HFF-Myc (cell line): ENCODE measurements at regions not wholly inside any gene's neighbourhood (a gene's known extent, or its start where the extent isn't known, plus 50 kb on each side); places are given as distances from the start of the nearest gene placed in this dataset.

Experiments used
- DNase-seq: peaks from one replicate; pipeline ENCODE4 v3.0.0-alpha.2; 2011; ENCODE audit warnings: low read depth; ENCODE audit errors: extremely low read depth
- H3K4me3 ChIP-seq: replicated peaks from 2 replicates; pipeline ENCODE4 v1.5.1; 2011; ENCODE audit warnings: low read depth, mild to moderate bottlenecking, control low read depth, low read length
- CTCF ChIP-seq: IDR thresholded peaks from 2 replicates; pipeline ENCODE4 v1.5.1; 2012; ENCODE audit warnings: mild to moderate bottlenecking, low read depth, low read length, control low read depth; ENCODE audit errors: missing control alignments

DNA sequence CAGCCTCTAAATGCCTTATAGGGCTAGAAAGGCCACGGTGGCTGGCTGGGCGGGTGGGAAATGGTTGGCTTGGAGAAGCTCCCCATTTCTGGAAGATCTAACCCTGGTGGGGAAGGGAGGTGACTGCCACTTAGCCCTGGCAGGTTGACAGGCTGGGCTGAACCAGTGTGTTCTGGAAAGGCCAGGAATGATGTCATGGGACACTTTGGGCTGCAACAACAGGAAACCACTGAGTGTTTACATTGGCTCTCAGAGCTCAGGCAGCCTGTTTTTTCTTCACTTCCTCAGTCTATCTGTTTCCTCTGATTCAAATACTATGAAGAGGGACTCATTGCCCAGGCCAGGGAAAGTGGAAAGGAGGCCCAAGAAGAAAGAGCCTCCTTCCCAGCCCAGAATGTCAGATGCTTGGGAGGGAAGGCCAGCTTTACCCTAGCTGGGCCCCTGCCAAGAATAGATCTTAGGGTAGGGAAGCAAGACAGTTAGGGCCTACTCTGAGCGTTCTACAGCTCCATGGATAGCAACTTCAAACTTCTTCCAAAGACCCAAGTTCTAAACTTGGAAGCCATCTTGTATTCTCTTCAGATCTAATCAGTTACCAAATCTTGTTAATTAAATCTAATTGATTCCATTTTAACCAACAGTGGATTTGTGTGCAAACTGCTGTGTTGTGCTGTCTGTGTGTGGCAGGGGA, 65.8 kb upstream of the MSN start:
- peak; percentile 49 for DNase-seq
- TF ChIP-seq CTCF = no peak
- no peak overlapping the region for H3K4me3 ChIP-seq

DNA sequence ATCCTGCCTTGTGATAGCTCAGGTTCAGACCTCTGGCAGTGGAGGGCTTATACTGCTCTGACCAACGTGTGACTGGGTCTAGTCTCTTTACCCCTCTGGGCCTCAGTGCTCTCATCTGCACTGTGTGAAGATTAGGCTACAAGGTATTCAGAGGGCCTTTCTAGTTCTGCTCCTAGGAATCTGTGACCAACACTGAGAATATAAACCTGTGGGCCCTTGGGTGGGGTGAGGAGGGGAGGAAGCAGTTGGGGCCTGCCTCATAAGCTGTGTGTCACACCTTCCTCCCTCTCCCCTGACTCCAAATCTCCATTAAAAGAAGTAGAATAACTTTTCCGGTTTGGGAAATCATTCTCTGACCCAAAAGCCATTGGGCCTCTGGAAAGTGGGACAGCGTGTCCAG, 66.3 kb upstream of the MSN start:
- DNase-seq = no peak
- no peak overlapping the region for H3K4me3 ChIP-seq
- TF ChIP-seq CTCF = no peak

GRCh38 chrX:65600106-65600505, 65.5 kb upstream of the LAS1L start:
- DNase-seq = no peak
- H3K4me3 ChIP-seq = no peak overlapping the region
- TF ChIP-seq CTCF = no peak

- no peak for TF ChIP-seq CTCF
- DNase-seq = no peak
- H3K4me3 ChIP-seq = no peak overlapping the region
Measured at GRCh38 chrX:65598559-65599147, 64.1 kb upstream of the LAS1L start.

DNA sequence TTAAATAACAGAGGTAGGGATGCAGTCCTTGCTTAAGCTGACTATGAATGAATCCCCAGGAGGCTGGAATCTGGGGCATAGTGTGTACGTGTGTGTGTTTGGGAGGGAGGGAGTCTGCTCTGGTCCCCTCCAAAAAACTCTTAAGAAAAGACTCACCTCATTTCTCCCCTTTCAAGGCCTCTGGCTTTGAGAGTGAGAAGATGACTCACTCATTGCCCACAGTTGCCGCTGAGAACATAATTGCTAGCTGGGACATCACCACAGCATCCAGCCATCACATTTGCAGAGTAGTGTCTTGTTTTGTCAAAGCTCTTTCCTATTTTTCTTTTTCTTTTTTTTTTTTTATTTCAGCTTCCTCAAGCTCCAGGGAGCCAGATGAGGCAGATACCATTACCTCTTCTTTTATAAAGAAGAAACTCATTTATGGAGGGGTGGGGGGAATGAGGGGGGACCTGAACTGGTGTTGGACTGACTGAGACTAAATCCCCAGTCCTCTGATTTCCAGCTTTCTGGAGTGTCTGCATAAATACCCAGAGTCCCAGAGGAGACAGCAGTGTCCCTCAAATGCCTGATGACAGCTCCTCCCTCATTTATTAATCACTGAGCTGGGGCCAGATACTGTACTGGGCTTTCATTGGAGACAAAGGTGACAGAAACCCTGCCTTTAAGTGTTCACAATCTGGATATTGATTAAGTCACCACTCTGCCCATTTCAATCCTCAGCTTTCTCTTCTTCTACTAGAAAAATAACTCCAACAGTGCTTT, 61.9 kb upstream of the LAS1L start:
- H3K4me3 ChIP-seq = no peak overlapping the region
- no peak for DNase-seq
- no peak for TF ChIP-seq CTCF

DNA sequence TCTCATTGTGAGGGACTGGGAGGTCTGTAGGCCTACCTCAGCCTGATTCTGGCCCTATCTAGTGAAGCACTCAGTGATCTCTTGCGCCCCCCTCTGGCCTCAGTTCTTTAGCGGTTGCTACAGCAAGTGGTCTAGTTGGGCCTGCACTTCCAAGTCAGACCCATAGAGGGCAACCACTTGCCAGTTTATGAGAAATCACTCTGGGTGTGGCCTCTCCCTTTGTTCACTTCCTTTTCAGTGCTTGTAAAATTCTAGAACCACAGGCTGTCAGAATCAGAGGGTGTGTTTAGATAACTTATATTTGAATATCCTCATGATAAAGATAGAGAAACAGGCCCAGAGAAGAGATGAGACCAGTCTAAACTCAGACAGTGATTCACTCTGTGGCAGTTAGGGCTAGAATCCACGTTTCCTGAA, 60.9 kb upstream of the LAS1L start:
- peak; percentile 98 for TF ChIP-seq CTCF
- no peak overlapping the region for H3K4me3 ChIP-seq
- DNase-seq = peak; percentile 77
